ENCODE measurements at regions not wholly inside any gene's neighbourhood (a gene's known extent, or its start where the extent isn't known, plus 50 kb on each side); places are given as distances from the start of the nearest gene placed in this dataset.
A peak's percentile ranks its signal among the peaks of the same experiment; 100 is the strongest.

GRCh38 chr17:13200671-13201070 is 182.8 kb upstream of the ELAC2 start:
- Histone ChIP-seq H4K20me1 (replicated peaks; ENCODE audit: insufficient read depth) (no peaks in the 10 kb centered on the region), H3F3A (replicated peaks; ENCODE audit: low read depth) (no peaks in the 10 kb centered on the region), H3K4me3 (no peak overlapping the region), H3K4me1 (ENCODE audit: insufficient read depth) (no peaks in the 10 kb centered on the region), H2AFZ (0 out of 2 replicates have a peak overlapping the region, but pooled peaks have one; percentile 7), H3K27me3 (ENCODE audit: insufficient read depth) (no peaks in the 10 kb centered on the region), H3K36me3 (ENCODE audit: insufficient read depth) (no peaks in the 10 kb centered on the region), H3K9me2 (ENCODE audit: insufficient read depth) (no peaks in the 10 kb centered on the region), H3K79me2 (replicated peaks; ENCODE audit: insufficient read depth) (no peaks in the 10 kb centered on the region), H3K4me2 (no peak overlapping the region), H3K27ac (ENCODE audit: low read depth) (no peak overlapping the region)
- no peak for DNase-seq (ENCODE audit: low spot score)
- Mint-ChIP-seq H3K36me3 (ENCODE audit: low read depth) (no peaks in the 10 kb centered on the region), H3K4me1 (no peaks in the 10 kb centered on the region), H3K27me3 (ENCODE audit: insufficient read depth, low read depth, poor library complexity) (no peaks in the 10 kb centered on the region), H3K4me3 (no peak overlapping the region), H3K9me3 (no peaks in the 10 kb centered on the region), H3K27ac (no peak overlapping the region)
- ATAC-seq = no peak
- TF ChIP-seq EZH2 (IDR thresholded peaks at IDR 0.05; ENCODE audit: low read depth, unreplicated experiment) (no peak), STAT1 (IDR thresholded peaks at IDR 0.05; ENCODE audit: unreplicated experiment) (no peak), CTCF (conservative IDR thresholded peaks at IDR 0.05; ENCODE audit: low read depth in 2 of 2) (no peak), EZH2phosphoT487 (IDR thresholded peaks at IDR 0.05; ENCODE audit: unreplicated experiment) (no peak), ZNF114 (CRISPR knock-in tag; IDR thresholded peaks at IDR 0.05) (no peak), CREB1 (CRISPR knock-in tag; IDR thresholded peaks at IDR 0.05; ENCODE audit: low read depth) (no peak), POLR2AphosphoS5 (IDR thresholded peaks at IDR 0.05; ENCODE audit: low read depth) (no peak), ZNF331 (CRISPR knock-in tag; IDR thresholded peaks at IDR 0.05; ENCODE audit: low read depth) (no peak), REST (IDR thresholded peaks at IDR 0.05; ENCODE audit: unreplicated experiment) (no peak), ETS1 (IDR thresholded peaks at IDR 0.05) (no peak), JUNB (IDR thresholded peaks at IDR 0.05; ENCODE audit: unreplicated experiment) (no peak), NANOG (IDR thresholded peaks at IDR 0.05; ENCODE audit: borderline replicate concordance) (no peak), ZNF462 (CRISPR knock-in tag; IDR thresholded peaks at IDR 0.05) (no peak)
